Fibroblast of the aortic adventitia (primary cell): ENCODE measurements at regions not wholly inside any gene's neighbourhood (a gene's known extent, or its start where the extent isn't known, plus 50 kb on each side); places are given as distances from the start of the nearest gene placed in this dataset.

Experiments
- DNase-seq: peaks from one replicate; pipeline ENCODE4 v3.0.0-alpha.2; 2010; ENCODE audit warnings: low read depth
- H3K4me3 ChIP-seq: 2 replicates; pipeline ENCODE4 v1.5.1; 2011; ENCODE audit warnings: low read depth, mild to moderate bottlenecking, control low read depth, low read length, moderate library complexity
- TF ChIP-seq, protein P1 (sequence below): IDR thresholded peaks from 2 replicates; pipeline ENCODE4 v1.5.1; 2011; ENCODE audit warnings: mild to moderate bottlenecking, low read length, control low read depth, inconsistent platforms; ENCODE audit not compliant: insufficient read depth

GRCh38 chr20:17062712-17063111 lies 164.1 kb upstream of the PCSK2 start:
- TF ChIP-seq, protein P1, sequence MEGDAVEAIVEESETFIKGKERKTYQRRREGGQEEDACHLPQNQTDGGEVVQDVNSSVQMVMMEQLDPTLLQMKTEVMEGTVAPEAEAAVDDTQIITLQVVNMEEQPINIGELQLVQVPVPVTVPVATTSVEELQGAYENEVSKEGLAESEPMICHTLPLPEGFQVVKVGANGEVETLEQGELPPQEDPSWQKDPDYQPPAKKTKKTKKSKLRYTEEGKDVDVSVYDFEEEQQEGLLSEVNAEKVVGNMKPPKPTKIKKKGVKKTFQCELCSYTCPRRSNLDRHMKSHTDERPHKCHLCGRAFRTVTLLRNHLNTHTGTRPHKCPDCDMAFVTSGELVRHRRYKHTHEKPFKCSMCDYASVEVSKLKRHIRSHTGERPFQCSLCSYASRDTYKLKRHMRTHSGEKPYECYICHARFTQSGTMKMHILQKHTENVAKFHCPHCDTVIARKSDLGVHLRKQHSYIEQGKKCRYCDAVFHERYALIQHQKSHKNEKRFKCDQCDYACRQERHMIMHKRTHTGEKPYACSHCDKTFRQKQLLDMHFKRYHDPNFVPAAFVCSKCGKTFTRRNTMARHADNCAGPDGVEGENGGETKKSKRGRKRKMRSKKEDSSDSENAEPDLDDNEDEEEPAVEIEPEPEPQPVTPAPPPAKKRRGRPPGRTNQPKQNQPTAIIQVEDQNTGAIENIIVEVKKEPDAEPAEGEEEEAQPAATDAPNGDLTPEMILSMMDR: no peak
- no peak overlapping the region for H3K4me3 ChIP-seq
- DNase-seq: no peak

DNA sequence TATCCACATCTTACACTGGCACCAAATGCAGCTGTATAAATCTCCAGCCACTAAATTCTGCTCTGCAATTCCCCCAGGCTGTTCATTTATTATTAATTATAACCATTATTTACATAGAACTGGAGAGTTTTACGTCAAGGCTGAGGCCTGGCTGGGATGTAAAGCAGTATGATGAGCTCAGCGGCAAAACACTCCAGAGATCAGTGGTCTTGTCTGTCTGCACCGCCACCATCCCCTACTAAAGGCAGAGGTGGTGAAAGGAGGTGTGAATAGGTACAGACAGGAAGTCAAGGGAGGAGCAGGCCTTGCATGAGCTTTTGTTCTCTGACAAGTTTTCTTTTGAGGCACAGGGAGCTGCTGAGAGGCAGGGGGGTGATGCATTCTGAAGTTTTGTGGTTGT lies 159.9 kb upstream of the PCSK2 start:
- TF ChIP-seq, protein P1: no peak
- DNase-seq: no peak
- H3K4me3 ChIP-seq: no peak overlapping the region

DNA sequence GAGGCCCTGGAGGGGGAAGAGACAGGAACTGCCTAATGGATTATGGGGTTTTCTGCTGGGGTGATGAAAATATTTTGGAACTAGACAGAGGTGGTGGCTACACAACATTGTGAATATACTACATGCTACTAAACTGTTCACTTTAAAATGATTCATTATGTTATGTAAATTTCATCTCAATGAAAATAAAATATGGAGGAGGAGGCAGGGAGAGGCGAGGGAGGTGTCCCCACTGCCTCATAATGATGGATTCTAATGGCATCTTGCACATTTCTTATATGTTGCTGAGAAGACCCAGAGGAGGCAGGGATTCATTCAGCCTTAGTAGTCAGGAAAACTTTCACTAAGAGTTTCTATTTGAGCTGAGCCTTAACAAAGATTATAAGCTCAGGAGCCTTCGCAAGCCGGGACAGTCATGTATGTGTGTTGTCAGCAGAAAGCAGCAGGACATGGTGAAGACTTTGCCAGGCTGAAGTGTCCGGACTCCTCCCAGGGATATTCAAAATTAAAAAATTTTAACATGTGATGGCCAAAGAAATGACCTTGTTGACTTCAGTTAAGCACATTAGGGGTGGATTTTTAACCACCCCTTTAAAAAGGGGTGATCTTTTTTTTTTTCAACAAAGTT lies 158.6 kb upstream of the PCSK2 start:
- DNase-seq: no peak
- TF ChIP-seq, protein P1: no peak
- no peak overlapping the region for H3K4me3 ChIP-seq

DNA sequence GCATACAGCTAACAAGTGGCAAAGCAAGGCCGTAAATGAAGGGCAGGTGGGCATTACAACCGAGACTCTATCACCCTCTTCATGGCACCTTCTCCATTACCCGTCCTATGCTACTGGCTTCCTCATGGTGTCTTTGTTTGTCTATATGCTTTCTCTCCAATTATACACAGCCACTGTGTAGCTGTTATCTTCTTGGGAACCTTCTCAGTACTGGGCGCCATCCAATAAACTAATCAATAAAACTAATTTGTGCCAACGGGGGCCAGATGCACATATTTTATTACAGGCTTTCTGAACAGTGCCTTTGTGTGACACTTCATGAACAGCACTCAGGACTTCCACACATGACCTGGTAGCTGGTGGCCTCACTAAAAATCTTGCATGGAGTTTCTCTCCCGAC lies 149.8 kb upstream of the PCSK2 start:
- DNase-seq: no peak
- TF ChIP-seq, protein P1: no peak
- H3K4me3 ChIP-seq: no peak overlapping the region

DNA sequence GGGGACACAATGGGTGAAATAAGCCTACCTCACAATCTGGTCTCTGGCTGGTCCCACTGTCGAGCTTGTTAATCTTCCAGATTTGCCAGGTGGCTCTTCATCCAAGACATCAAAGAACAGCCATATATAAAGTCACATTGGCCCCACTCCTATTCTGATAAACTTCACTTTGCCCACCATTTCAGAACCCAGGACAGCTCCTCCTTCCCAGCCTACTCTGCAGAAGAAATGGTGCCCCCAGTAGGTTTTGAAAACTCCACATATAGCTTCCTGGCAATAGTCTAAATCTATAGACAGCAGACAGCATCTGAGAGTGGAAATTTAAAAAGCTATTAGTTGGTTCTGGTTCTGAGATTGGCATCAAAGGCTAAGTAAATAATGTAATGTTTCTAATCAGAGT lies 143.1 kb upstream of the PCSK2 start:
- TF ChIP-seq, protein P1: no peak
- no peak for DNase-seq
- no peak overlapping the region for H3K4me3 ChIP-seq

- TF ChIP-seq, protein P1: no peak
- no peak for DNase-seq
- H3K4me3 ChIP-seq: no peak overlapping the region
These were observed 141.9 kb upstream of the PCSK2 start for GRCh38 chr20:17084909-17085308.

- no peak overlapping the region for H3K4me3 ChIP-seq
- TF ChIP-seq, protein P1: no peak
- DNase-seq: no peak
These were observed 133.1 kb upstream of the PCSK2 start for GRCh38 chr20:17093782-17094181.
